Erythroblast (primary cell): ENCODE measurements at regions not wholly inside any gene's neighbourhood (a gene's known extent, or its start where the extent isn't known, plus 50 kb on each side); places are given as distances from the start of the nearest gene placed in this dataset.

ENCODE experiments used
- GATA1 ChIP-seq: IDR thresholded peaks from 2 replicates; pipeline ENCODE4 v1.6.1; 2011; ENCODE audit warnings: low read depth, mild to moderate bottlenecking, control low read depth, low read length, moderate library complexity
- POLR2A ChIP-seq: IDR thresholded peaks from 2 replicates; pipeline ENCODE4 v1.6.1; 2011; ENCODE audit warnings: mild to moderate bottlenecking, low read length

GRCh38 chr10:63783882-63784281 lies 262.7 kb downstream of the REEP3 start:
- TF ChIP-seq POLR2A (no peak), GATA1 (no peak)
